HG03354 (cell line): ENCODE measurements at regions not wholly inside any gene's neighbourhood (a gene's known extent, or its start where the extent isn't known, plus 50 kb on each side); places are given as distances from the start of the nearest gene placed in this dataset.
"Not testable (repeated sequence)": the region's sequence is repeated elsewhere in the genome, so short reads cannot be mapped to it uniquely, and the experiment has no call there.

Experiments used
- ATAC-seq: cut with Tn5 transposase; IDR thresholded peaks from one replicate; pipeline ENCODE4 v1.9.1; 2021; ENCODE audit warnings: mild to moderate bottlenecking; ENCODE audit not compliant: unreplicated experiment, poor library complexity, severe bottlenecking

- no peak for ATAC-seq
These were observed 329.3 kb downstream of the QKI start for GRCh38 chr6:163743796-163744195.

- no peak for ATAC-seq
These were observed 327.3 kb downstream of the QKI start for GRCh38 chr6:163741743-163742363.

- no peak for ATAC-seq
These were observed 326.8 kb downstream of the QKI start for GRCh38 chr6:163741342-163741741.

- ATAC-seq: no peak
These were observed 325.4 kb downstream of the QKI start for GRCh38 chr6:163739966-163740365.

GRCh38 chr6:163739408-163739725 lies 324.8 kb downstream of the QKI start:
- ATAC-seq: no peak

GRCh38 chr6:163738725-163739407 lies 324.3 kb downstream of the QKI start:
- no peak for ATAC-seq

- no peak for ATAC-seq
These were observed 323.8 kb downstream of the QKI start for GRCh38 chr6:163738304-163738703.

GRCh38 chr6:163735076-163735475 lies 320.6 kb downstream of the QKI start:
- no peak for ATAC-seq

GRCh38 chr6:163733061-163733460 lies 318.5 kb downstream of the QKI start:
- ATAC-seq: no peak

GRCh38 chr6:163732479-163732878 lies 318.0 kb downstream of the QKI start:
- no peak for ATAC-seq

- ATAC-seq: not testable (repeated sequence)
These were observed 317.5 kb downstream of the QKI start for GRCh38 chr6:163732014-163732351.

- ATAC-seq: no peak
These were observed 316.9 kb downstream of the QKI start for GRCh38 chr6:163731215-163732013.

GRCh38 chr6:163730246-163731210 lies 316.0 kb downstream of the QKI start:
- ATAC-seq: no peak

- ATAC-seq: no peak
These were observed 314.8 kb downstream of the QKI start for GRCh38 chr6:163729127-163729872.

GRCh38 chr6:163728442-163729126 lies 314.1 kb downstream of the QKI start:
- ATAC-seq: no peak

GRCh38 chr6:163726037-163726695 lies 311.6 kb downstream of the QKI start:
- no peak for ATAC-seq

- no peak for ATAC-seq
These were observed 310.8 kb downstream of the QKI start for GRCh38 chr6:163725008-163725941.
